ENCODE measurements at regions not wholly inside any gene's neighbourhood (a gene's known extent, or its start where the extent isn't known, plus 50 kb on each side); places are given as distances from the start of the nearest gene placed in this dataset.
A peak's percentile ranks its signal among the peaks of the same experiment; 100 is the strongest.

- 86 to 89% methylated on average over 5 of the region's 5 CpGs for WGBS, 2 donors
- H3K27ac ChIP-seq (ENCODE audit: low read depth in 1 of 2, low read length in 1 of 2) = no peak overlapping the region
- H3K4me3 ChIP-seq = no peak overlapping the region
- DNase-seq (no peak), ATAC-seq (ENCODE audit: insufficient read depth, low FRiP score) (no peak)
- no peaks in the 10 kb centered on the region for H3K9me3 ChIP-seq (ENCODE audit: control insufficient read depth in 4 of 4, insufficient read depth in 3 of 4, low read length in 3 of 4)
- H3K9ac ChIP-seq (ENCODE audit: insufficient read depth in 1 of 2, low read length in 2 of 2) = no peak overlapping the region
- no peak for TF ChIP-seq CTCF (IDR thresholded peaks at IDR 0.05; ENCODE audit: control extremely low read depth, extremely low read depth)
- H3K36me3 ChIP-seq (ENCODE audit: control insufficient read depth in 4 of 4, insufficient read depth in 4 of 4, low read length in 4 of 4) = no peaks in the 10 kb centered on the region
- no peaks in the 10 kb centered on the region for H3K27me3 ChIP-seq (ENCODE audit: control insufficient read depth in 3 of 3, insufficient read depth in 3 of 3, low read length in 2 of 3)
- no peaks in the 10 kb centered on the region for H3K4me1 ChIP-seq (ENCODE audit: control insufficient read depth in 5 of 5, insufficient read depth in 5 of 5, low read length in 5 of 5)
These were observed 673.4 kb upstream of the MEF2C start for GRCh38 chr5:89556215-89556913.

- H3K9ac ChIP-seq (ENCODE audit: insufficient read depth in 1 of 2, low read length in 2 of 2) = no peak overlapping the region
These were observed 663.7 kb upstream of the MEF2C start for GRCh38 chr5:89546657-89547056.

GRCh38 chr5:89545626-89546025 is 662.6 kb upstream of the MEF2C start:
- Histone ChIP-seq H3K27ac (ENCODE audit: low read depth in 1 of 2, low read length in 1 of 2) (no peak overlapping the region), H3K36me3 (ENCODE audit: control insufficient read depth in 4 of 4, insufficient read depth in 4 of 4, low read length in 4 of 4) (no peaks in the 10 kb centered on the region), H3K4me1 (ENCODE audit: control insufficient read depth in 5 of 5, insufficient read depth in 5 of 5, low read length in 5 of 5) (peaks cover 0 to 3% (median 0%) of the 10 kb centered on the region in 5 donors), H3K9ac (ENCODE audit: insufficient read depth in 1 of 2, low read length in 2 of 2) (no peak overlapping the region), H3K4me3 (no peak overlapping the region), H3K27me3 (ENCODE audit: control insufficient read depth in 3 of 3, insufficient read depth in 3 of 3, low read length in 2 of 3) (no peaks in the 10 kb centered on the region), H3K9me3 (ENCODE audit: control insufficient read depth in 4 of 4, insufficient read depth in 3 of 4, low read length in 3 of 4) (no peaks in the 10 kb centered on the region)
- ATAC-seq (ENCODE audit: insufficient read depth, low FRiP score) (no peak), DNase-seq (no peak)
- TF ChIP-seq CTCF (IDR thresholded peaks at IDR 0.05; ENCODE audit: control extremely low read depth, extremely low read depth) = no peak
- 93 to 97% methylated on average over 5 of the region's 5 CpGs for WGBS, 2 donors

More at GRCh38 chr5:89546657-89547056, 663.7 kb upstream of the MEF2C start:
- whole genome bisulfite sequencing, 2 donors = 86 to 89% methylated on average over 1 of the region's 1 CpG
- H3K4me1 ChIP-seq (ENCODE audit: control insufficient read depth in 5 of 5, insufficient read depth in 5 of 5, low read length in 5 of 5) = peaks cover 0 to 3% (median 0%) of the 10 kb centered on the region in 5 donors
- ATAC-seq (ENCODE audit: insufficient read depth, low FRiP score) = no peak
- TF ChIP-seq CTCF (IDR thresholded peaks at IDR 0.05; ENCODE audit: control extremely low read depth, extremely low read depth) = no peak
- H3K36me3 ChIP-seq (ENCODE audit: control insufficient read depth in 4 of 4, insufficient read depth in 4 of 4, low read length in 4 of 4) = no peaks in the 10 kb centered on the region
- H3K9me3 ChIP-seq (ENCODE audit: control insufficient read depth in 4 of 4, insufficient read depth in 3 of 4, low read length in 3 of 4) = no peaks in the 10 kb centered on the region
- H3K27me3 ChIP-seq (ENCODE audit: control insufficient read depth in 3 of 3, insufficient read depth in 3 of 3, low read length in 2 of 3) = no peaks in the 10 kb centered on the region
- no peak overlapping the region for H3K4me3 ChIP-seq
- no peak for DNase-seq
- no peak overlapping the region for H3K27ac ChIP-seq (ENCODE audit: low read depth in 1 of 2, low read length in 1 of 2)

- no peak for TF ChIP-seq CTCF (IDR thresholded peaks at IDR 0.05; ENCODE audit: control extremely low read depth, extremely low read depth)
- 78 to 92% methylated on average over 2 of the region's 2 CpGs for WGBS, 2 donors
- Histone ChIP-seq H3K9ac (ENCODE audit: insufficient read depth in 1 of 2, low read length in 2 of 2) (no peak overlapping the region), H3K36me3 (ENCODE audit: control insufficient read depth in 4 of 4, insufficient read depth in 4 of 4, low read length in 4 of 4) (no peaks in the 10 kb centered on the region), H3K4me3 (no peak overlapping the region), H3K27me3 (ENCODE audit: control insufficient read depth in 3 of 3, insufficient read depth in 3 of 3, low read length in 2 of 3) (no peaks in the 10 kb centered on the region), H3K27ac (ENCODE audit: low read depth in 1 of 2, low read length in 1 of 2) (no peak overlapping the region), H3K4me1 (ENCODE audit: control insufficient read depth in 5 of 5, insufficient read depth in 5 of 5, low read length in 5 of 5) (peaks cover 0 to 3% (median 0%) of the 10 kb centered on the region in 5 donors), H3K9me3 (ENCODE audit: control insufficient read depth in 4 of 4, insufficient read depth in 3 of 4, low read length in 3 of 4) (no peaks in the 10 kb centered on the region)
- ATAC-seq (ENCODE audit: insufficient read depth, low FRiP score) (no peak), DNase-seq (peak in 2 of 3 donors; percentile 20 to 65)
These were observed 662.1 kb upstream of the MEF2C start for GRCh38 chr5:89545076-89545475.

Measured in lung (tissue), 11 donors.